SU-DHL-6 (cell line): ENCODE measurements at regions not wholly inside any gene's neighbourhood (a gene's known extent, or its start where the extent isn't known, plus 50 kb on each side); places are given as distances from the start of the nearest gene placed in this dataset.

Source experiments
- H2AFZ ChIP-seq: fragments of 200-600 bp; sonication (generic); 2 replicates; pipeline ENCODE4 v1.6.1; 2014; ENCODE audit warnings: low read depth, mild to moderate bottlenecking, moderate library complexity, mixed read lengths, antibody characterized with exemption, low read length; ENCODE audit not compliant: severe bottlenecking
- H3F3A ChIP-seq: fragments of 200-600 bp; shearing (Covaris generic); 2 replicates; pipeline ENCODE4 v1.6.0; 2016; ENCODE audit warnings: antibody characterized with exemption, mild to moderate bottlenecking; ENCODE audit not compliant: insufficient read depth
- H3K27ac ChIP-seq: fragments of 200-600 bp; sonication (generic); 2 replicates; pipeline ENCODE4 v1.5.1; 2016; ENCODE audit warnings: low read depth, mild to moderate bottlenecking, low read length, moderate library complexity, mixed read lengths
- H3K27me3 ChIP-seq: fragments of 200-600 bp; sonication (generic), shearing (Covaris generic); 2 replicates; pipeline ENCODE4 v1.6.0; 2014; ENCODE audit warnings: mild to moderate bottlenecking, low read length
- H3K36me3 ChIP-seq: fragments of 200-600 bp; sonication (generic); 2 replicates; pipeline ENCODE4 v1.6.1; 2014; ENCODE audit warnings: mild to moderate bottlenecking, low read length, mixed read lengths
- H3K4me2 ChIP-seq: fragments of 300-600, 200-600 bp; shearing (Covaris generic), sonication (generic); 2 replicates; pipeline ENCODE4 v1.6.0; 2014; ENCODE audit warnings: low read length, low read depth, mild to moderate bottlenecking; ENCODE audit not compliant: poor library complexity, severe bottlenecking
- H3K4me3 ChIP-seq: fragments of 200-600 bp; sonication (generic); 2 replicates; pipeline ENCODE4 v1.5.1; 2014; ENCODE audit warnings: antibody characterized with exemption, low read length, mild to moderate bottlenecking, mixed read lengths; ENCODE audit not compliant: insufficient read depth, poor library complexity, severe bottlenecking
- H3K79me2 ChIP-seq: fragments of 200-600 bp; sonication (generic); 2 replicates; pipeline ENCODE4 v1.6.1; 2014; ENCODE audit warnings: mild to moderate bottlenecking, low read length, moderate library complexity; ENCODE audit not compliant: insufficient read depth
- H3K9ac ChIP-seq: fragments of 200-600 bp; sonication (generic); 2 replicates; pipeline ENCODE4 v1.7.0; 2014; ENCODE audit warnings: mild to moderate bottlenecking, low read length
- H3K9me2 ChIP-seq: fragments of 200-600 bp; sonication (generic); replicated peaks from 2 replicates; pipeline ENCODE4 v1.6.1; 2014; ENCODE audit warnings: low read length; ENCODE audit not compliant: insufficient read depth
- H3K9me3 ChIP-seq: fragments of 200-600 bp; sonication (generic); 2 replicates; pipeline ENCODE4 v1.6.1; 2014; ENCODE audit warnings: low read length, mixed read lengths; ENCODE audit not compliant: insufficient read depth
- H4K20me1 ChIP-seq: fragments of 200-600 bp; sonication (generic); 2 replicates; pipeline ENCODE4 v1.6.1; 2014; ENCODE audit warnings: low read depth, mild to moderate bottlenecking, antibody characterized with exemption, low read length, moderate library complexity, mixed read lengths
- EZH2phosphoT487 ChIP-seq: fragments of 200-600 bp; sonication (generic), shearing (Covaris generic); conservative IDR thresholded peaks from 2 replicates; pipeline ENCODE4 v1.6.1; 2018; ENCODE audit warnings: mild to moderate bottlenecking, antibody characterized with exemption, low read length, moderate library complexity, mixed read lengths
- TF ChIP-seq, protein P1 (sequence below): fragments of 200-600 bp; sonication (generic); IDR thresholded peaks from one replicate; pipeline ENCODE4 v1.5.1; 2017; ENCODE audit warnings: antibody characterized with exemption, mild to moderate bottlenecking, low read length, moderate library complexity; ENCODE audit not compliant: insufficient read depth, poor library complexity, severe bottlenecking

DNA sequence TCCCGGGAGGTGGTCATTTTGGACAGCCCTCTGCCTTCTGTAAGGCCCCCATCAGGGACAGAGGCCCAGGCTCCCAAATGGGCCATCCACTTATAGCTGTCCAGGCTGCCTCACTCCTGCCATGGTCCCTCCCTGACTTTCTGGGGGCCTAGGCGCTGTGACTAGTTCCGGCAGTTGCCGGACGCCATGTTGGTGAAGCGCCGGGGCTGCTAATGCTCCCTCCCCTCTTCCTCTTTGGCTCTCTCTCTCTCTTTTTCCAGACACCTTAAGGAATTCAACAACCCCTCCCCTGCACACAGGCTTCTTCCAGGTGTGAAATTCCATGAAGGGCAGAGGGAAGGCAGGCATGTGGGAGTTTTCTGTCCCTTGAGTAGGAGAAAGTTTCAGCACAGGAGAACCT is 445.6 kb downstream of the SOX6 start:
- Histone ChIP-seq H2AFZ (no peak overlapping the region), H3K4me2 (no peak overlapping the region), H3K9ac (no peak overlapping the region), H3K79me2 (no peaks in the 10 kb centered on the region), H3K27ac (no peak overlapping the region), H3K9me3 (no peaks in the 10 kb centered on the region), H4K20me1 (no peaks in the 10 kb centered on the region), H3F3A (no peaks in the 10 kb centered on the region), H3K9me2 (no peaks in the 10 kb centered on the region), H3K36me3 (no peaks in the 10 kb centered on the region), H3K4me3 (no peak overlapping the region), H3K27me3 (no peaks in the 10 kb centered on the region)
- TF ChIP-seq, protein P1, sequence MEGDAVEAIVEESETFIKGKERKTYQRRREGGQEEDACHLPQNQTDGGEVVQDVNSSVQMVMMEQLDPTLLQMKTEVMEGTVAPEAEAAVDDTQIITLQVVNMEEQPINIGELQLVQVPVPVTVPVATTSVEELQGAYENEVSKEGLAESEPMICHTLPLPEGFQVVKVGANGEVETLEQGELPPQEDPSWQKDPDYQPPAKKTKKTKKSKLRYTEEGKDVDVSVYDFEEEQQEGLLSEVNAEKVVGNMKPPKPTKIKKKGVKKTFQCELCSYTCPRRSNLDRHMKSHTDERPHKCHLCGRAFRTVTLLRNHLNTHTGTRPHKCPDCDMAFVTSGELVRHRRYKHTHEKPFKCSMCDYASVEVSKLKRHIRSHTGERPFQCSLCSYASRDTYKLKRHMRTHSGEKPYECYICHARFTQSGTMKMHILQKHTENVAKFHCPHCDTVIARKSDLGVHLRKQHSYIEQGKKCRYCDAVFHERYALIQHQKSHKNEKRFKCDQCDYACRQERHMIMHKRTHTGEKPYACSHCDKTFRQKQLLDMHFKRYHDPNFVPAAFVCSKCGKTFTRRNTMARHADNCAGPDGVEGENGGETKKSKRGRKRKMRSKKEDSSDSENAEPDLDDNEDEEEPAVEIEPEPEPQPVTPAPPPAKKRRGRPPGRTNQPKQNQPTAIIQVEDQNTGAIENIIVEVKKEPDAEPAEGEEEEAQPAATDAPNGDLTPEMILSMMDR = no peak
- no peak for TF ChIP-seq EZH2phosphoT487

DNA sequence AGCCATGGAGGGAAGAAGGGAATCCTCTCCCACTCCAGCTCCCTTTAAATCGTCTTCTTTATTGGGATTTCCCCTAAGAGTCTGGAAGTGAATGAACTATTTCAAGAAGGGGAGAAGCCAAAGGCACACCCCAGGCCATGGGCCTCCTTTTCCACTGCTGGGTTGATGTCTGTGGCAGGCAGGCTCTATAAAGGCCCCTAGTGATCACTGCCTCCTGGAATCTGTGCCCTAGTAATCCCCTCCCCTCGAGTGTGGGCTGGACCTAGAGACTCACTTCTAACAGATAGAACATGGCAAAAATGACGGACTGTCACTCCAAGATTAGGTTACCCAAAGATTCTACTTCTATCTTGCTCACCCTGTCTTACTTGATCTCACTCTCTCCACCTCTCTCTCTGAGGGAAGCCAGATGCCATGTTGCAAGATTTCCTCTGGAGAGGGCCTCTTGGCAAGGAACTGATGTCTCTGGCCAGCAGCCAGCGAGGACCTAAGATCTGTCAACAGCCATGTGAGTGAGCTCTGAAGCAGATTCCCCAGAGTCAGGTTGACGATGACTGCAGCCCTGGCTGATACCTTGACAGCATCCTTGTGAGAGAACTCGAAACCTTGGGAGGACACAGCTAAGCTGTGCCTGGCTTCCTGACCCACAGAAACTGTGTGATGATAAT is 444.8 kb downstream of the SOX6 start:
- no peak overlapping the region for H3K4me3 ChIP-seq
- H3K36me3 ChIP-seq = no peaks in the 10 kb centered on the region
- H3K9ac ChIP-seq = no peak overlapping the region
- no peaks in the 10 kb centered on the region for H3K79me2 ChIP-seq
- H3K9me2 ChIP-seq = no peaks in the 10 kb centered on the region
- no peak overlapping the region for H3K4me2 ChIP-seq
- TF ChIP-seq EZH2phosphoT487 = no peak
- no peaks in the 10 kb centered on the region for H4K20me1 ChIP-seq
- no peaks in the 10 kb centered on the region for H3K9me3 ChIP-seq
- no peaks in the 10 kb centered on the region for H3F3A ChIP-seq
- no peaks in the 10 kb centered on the region for H3K27me3 ChIP-seq
- H3K27ac ChIP-seq = no peak overlapping the region
- H2AFZ ChIP-seq = no peak overlapping the region

DNA sequence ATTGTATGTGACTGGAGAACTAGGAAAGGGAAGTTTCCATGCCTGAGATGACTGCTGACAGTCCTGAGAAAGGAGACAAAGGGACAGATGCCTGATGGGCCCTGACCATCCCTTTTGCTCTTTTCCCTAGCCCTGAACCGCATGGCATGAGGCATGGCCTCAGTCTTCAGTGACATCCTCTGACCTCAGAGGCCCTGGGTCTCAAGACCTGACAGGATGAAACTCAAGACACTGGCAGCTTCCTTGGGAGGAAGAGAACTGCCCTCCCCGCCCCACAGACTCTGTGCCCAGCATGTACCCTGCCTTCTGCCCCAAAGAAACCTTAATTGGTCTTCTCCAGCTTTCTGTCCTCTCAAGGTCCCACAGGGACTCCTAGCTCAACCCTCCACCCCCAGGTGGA is 444.1 kb downstream of the SOX6 start:
- no peaks in the 10 kb centered on the region for H3K36me3 ChIP-seq
- no peaks in the 10 kb centered on the region for H3K79me2 ChIP-seq
- H3K9me3 ChIP-seq = no peaks in the 10 kb centered on the region
- no peaks in the 10 kb centered on the region for H3K27me3 ChIP-seq
- H3K4me2 ChIP-seq = no peak overlapping the region
- no peaks in the 10 kb centered on the region for H3F3A ChIP-seq
- no peaks in the 10 kb centered on the region for H4K20me1 ChIP-seq
- H3K9me2 ChIP-seq = no peaks in the 10 kb centered on the region
- no peak overlapping the region for H2AFZ ChIP-seq
- no peak overlapping the region for H3K27ac ChIP-seq
- no peak overlapping the region for H3K4me3 ChIP-seq
- H3K9ac ChIP-seq = no peak overlapping the region
- TF ChIP-seq, protein P1 = no peak
- TF ChIP-seq EZH2phosphoT487 = no peak

DNA sequence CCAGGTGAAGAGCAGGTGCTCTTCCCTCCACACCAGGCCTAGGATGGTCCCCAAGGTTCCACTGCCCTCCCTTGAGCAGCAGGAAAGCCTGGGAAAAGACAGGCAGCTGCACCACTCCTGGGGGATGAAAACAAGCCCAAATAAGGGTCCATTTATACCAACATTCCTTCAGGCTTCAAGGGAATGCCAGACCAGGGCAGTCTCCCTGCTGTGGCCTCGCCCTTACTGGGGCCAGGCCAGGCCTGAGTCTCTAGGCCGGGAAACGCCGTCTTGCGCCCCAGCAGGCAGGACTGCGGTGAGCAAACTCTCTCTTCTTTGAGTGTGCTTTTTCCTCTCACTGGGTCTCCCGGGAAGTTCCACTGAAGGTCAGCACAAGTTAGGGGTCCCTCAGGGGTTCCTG is 443.5 kb downstream of the SOX6 start:
- Histone ChIP-seq H3K9ac (no peak overlapping the region), H3K27me3 (no peaks in the 10 kb centered on the region), H3K4me3 (no peak overlapping the region), H4K20me1 (no peaks in the 10 kb centered on the region), H3K27ac (no peak overlapping the region), H3K36me3 (no peaks in the 10 kb centered on the region), H3K4me2 (no peak overlapping the region), H2AFZ (no peak overlapping the region), H3K9me3 (no peaks in the 10 kb centered on the region), H3K79me2 (no peaks in the 10 kb centered on the region), H3F3A (no peaks in the 10 kb centered on the region), H3K9me2 (no peaks in the 10 kb centered on the region)
- TF ChIP-seq EZH2phosphoT487 = no peak
- TF ChIP-seq, protein P1 = no peak
